A549 (cell line): ENCODE measurements at regions not wholly inside any gene's neighbourhood (a gene's known extent, or its start where the extent isn't known, plus 50 kb on each side); places are given as distances from the start of the nearest gene placed in this dataset.

ENCODE experiments used
- EP300 ChIP-seq, 2 experiments: fragments of >200 bp; sonication (Bioruptor Twin); formaldehyde crosslinking; IDR thresholded peaks; 2 replicates in 1 of 2; 3 replicates in 1 of 2; pipeline ENCODE4 v1.6.1; 2016 to 2017
- ESRRA ChIP-seq: fragments of 150-350 bp; IDR thresholded peaks from 2 replicates; pipeline ENCODE4 v1.6.1; 2014; ENCODE audit warnings: mild to moderate bottlenecking, low read length, borderline replicate concordance
- POLR2A ChIP-seq: IDR thresholded peaks from 2 replicates; pipeline ENCODE4 v1.6.1; 2012; ENCODE audit warnings: mild to moderate bottlenecking, low read length
- RCOR1 ChIP-seq: fragments of 150-350 bp; IDR thresholded peaks from 2 replicates; pipeline ENCODE4 v1.6.1; 2014; ENCODE audit warnings: antibody characterized with exemption, low read length, low read depth
- TF ChIP-seq, protein P1 (sequence below): fragments of >200 bp; sonication (Bioruptor Twin); formaldehyde crosslinking; IDR thresholded peaks from 3 replicates; pipeline ENCODE4 v1.5.1; 2016
- TF ChIP-seq, protein P2 (sequence below): IDR thresholded peaks from 2 replicates; pipeline ENCODE4 v1.6.1; 2012; ENCODE audit warnings: low read depth, borderline replicate concordance
- TF ChIP-seq, protein P3 (sequence below): fragments of 150-350 bp; IDR thresholded peaks from 2 replicates; pipeline ENCODE4 v1.6.1; 2014; ENCODE audit warnings: low read depth, mild to moderate bottlenecking, low read length
- TF ChIP-seq, protein P4 (sequence below): fragments of 200-600 bp; sonication (generic); IDR thresholded peaks from 2 replicates; pipeline ENCODE4 v1.6.1; 2016; ENCODE audit warnings: antibody characterized with exemption, mild to moderate bottlenecking, moderate library complexity

DNA sequence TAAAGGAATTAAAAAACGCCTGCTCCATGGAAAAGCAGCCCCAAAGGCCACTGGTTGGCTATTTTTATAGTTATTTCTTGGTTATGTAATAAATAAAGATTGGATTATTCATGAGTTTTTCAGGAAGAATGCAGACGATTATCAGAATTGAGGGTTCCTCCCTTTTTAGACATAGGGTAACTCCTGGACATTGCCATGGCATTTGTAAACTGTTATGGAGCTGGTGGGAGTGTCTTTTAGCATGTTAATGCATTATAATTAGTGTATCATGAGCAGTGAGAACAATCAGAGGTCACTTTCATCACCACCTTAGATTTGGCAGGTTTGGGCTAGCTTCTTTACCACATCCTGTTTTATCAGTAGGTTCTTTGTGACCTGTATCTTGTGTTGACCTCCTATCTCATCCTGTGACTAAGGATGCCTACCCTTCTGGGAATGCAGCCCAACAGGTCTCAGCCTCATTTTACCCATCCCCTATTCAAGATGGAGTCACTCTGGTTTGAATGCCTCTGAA lies 728.7 kb downstream of the GALC start:
- TF ChIP-seq, protein P1, sequence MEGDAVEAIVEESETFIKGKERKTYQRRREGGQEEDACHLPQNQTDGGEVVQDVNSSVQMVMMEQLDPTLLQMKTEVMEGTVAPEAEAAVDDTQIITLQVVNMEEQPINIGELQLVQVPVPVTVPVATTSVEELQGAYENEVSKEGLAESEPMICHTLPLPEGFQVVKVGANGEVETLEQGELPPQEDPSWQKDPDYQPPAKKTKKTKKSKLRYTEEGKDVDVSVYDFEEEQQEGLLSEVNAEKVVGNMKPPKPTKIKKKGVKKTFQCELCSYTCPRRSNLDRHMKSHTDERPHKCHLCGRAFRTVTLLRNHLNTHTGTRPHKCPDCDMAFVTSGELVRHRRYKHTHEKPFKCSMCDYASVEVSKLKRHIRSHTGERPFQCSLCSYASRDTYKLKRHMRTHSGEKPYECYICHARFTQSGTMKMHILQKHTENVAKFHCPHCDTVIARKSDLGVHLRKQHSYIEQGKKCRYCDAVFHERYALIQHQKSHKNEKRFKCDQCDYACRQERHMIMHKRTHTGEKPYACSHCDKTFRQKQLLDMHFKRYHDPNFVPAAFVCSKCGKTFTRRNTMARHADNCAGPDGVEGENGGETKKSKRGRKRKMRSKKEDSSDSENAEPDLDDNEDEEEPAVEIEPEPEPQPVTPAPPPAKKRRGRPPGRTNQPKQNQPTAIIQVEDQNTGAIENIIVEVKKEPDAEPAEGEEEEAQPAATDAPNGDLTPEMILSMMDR, result no peak
- no peak for TF ChIP-seq RCOR1
- no peak for TF ChIP-seq POLR2A
- TF ChIP-seq, protein P2, sequence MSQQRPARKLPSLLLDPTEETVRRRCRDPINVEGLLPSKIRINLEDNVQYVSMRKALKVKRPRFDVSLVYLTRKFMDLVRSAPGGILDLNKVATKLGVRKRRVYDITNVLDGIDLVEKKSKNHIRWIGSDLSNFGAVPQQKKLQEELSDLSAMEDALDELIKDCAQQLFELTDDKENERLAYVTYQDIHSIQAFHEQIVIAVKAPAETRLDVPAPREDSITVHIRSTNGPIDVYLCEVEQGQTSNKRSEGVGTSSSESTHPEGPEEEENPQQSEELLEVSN, result no peak
- TF ChIP-seq, protein P3, sequence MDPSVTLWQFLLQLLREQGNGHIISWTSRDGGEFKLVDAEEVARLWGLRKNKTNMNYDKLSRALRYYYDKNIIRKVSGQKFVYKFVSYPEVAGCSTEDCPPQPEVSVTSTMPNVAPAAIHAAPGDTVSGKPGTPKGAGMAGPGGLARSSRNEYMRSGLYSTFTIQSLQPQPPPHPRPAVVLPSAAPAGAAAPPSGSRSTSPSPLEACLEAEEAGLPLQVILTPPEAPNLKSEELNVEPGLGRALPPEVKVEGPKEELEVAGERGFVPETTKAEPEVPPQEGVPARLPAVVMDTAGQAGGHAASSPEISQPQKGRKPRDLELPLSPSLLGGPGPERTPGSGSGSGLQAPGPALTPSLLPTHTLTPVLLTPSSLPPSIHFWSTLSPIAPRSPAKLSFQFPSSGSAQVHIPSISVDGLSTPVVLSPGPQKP, result no peak
- no peak for TF ChIP-seq ESRRA
- no peak for TF ChIP-seq EP300 (IDR thresholded peaks at IDR 0.05)
- TF ChIP-seq, protein P4, sequence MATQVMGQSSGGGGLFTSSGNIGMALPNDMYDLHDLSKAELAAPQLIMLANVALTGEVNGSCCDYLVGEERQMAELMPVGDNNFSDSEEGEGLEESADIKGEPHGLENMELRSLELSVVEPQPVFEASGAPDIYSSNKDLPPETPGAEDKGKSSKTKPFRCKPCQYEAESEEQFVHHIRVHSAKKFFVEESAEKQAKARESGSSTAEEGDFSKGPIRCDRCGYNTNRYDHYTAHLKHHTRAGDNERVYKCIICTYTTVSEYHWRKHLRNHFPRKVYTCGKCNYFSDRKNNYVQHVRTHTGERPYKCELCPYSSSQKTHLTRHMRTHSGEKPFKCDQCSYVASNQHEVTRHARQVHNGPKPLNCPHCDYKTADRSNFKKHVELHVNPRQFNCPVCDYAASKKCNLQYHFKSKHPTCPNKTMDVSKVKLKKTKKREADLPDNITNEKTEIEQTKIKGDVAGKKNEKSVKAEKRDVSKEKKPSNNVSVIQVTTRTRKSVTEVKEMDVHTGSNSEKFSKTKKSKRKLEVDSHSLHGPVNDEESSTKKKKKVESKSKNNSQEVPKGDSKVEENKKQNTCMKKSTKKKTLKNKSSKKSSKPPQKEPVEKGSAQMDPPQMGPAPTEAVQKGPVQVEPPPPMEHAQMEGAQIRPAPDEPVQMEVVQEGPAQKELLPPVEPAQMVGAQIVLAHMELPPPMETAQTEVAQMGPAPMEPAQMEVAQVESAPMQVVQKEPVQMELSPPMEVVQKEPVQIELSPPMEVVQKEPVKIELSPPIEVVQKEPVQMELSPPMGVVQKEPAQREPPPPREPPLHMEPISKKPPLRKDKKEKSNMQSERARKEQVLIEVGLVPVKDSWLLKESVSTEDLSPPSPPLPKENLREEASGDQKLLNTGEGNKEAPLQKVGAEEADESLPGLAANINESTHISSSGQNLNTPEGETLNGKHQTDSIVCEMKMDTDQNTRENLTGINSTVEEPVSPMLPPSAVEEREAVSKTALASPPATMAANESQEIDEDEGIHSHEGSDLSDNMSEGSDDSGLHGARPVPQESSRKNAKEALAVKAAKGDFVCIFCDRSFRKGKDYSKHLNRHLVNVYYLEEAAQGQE, result no peak
